Stimulated activated CD4-positive, alpha-beta T cell treated with anti-CD3 and anti-CD28 coated beads, TNF-alpha, amount 100 ng/mL, for 4 hours (primary cell): ENCODE measurements at regions not wholly inside any gene's neighbourhood (a gene's known extent, or its start where the extent isn't known, plus 50 kb on each side); places are given as distances from the start of the nearest gene placed in this dataset.
"Not testable (repeated sequence)": the region's sequence is repeated elsewhere in the genome, so short reads cannot be mapped to it uniquely, and the experiment has no call there.

Source experiments
- DNase-seq, 3 experiments: peaks; one replicate each; pipeline ENCODE4 v3.0.0-alpha.2; 2020; ENCODE audit warnings: low read depth in 3 of 3

GRCh38 chr12:67039995-67040860 lies 228.9 kb upstream of the CAND1 start:
- DNase-seq = no peak

DNA sequence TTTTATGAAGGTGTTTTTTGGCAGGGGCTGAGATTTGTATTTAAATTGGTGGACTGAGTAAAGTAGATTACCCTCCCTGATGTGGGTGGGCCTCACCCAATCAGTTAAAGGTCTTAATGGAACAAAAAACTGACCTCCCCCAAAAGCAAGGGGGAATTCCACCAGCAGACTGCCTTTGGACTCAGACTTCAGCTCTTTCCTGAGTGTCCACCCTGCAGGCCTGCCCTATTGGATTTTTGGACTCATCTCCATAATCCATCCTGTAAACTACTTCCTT lies 228.4 kb upstream of the CAND1 start:
- DNase-seq = no peak

DNA sequence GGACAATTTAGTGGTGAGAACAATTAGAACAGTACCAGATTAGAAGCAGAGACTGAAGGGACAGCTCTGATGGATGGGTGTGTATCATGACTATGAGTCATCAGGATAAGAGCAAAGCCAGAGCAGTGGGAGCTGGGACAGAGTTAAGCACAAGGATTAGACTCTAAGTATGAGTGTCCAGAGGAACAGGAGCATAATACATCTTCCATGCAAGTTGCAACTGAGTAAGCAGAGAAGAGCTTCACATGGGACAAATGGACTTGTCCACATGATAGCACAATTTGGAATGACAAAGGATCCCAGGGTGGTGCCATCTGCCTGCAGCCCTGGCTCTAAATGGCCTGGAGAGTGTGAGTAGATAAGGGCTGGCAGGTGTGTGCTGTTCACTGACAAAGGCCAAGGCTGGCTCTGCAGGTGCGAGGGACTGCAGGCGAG lies 226.4 kb upstream of the CAND1 start:
- no peak for DNase-seq

- DNase-seq = no peak
These were observed 225.4 kb upstream of the CAND1 start for GRCh38 chr12:67043771-67044170.

GRCh38 chr12:67045650-67046049 lies 223.5 kb upstream of the CAND1 start:
- no peak for DNase-seq

GRCh38 chr12:67046062-67046461 lies 223.1 kb upstream of the CAND1 start:
- DNase-seq = no peak

- DNase-seq = no peak
These were observed 221.5 kb upstream of the CAND1 start for GRCh38 chr12:67047634-67048033.

- no peak for DNase-seq
These were observed 220.8 kb upstream of the CAND1 start for GRCh38 chr12:67048371-67048770.

GRCh38 chr12:67049199-67049598 lies 220.0 kb upstream of the CAND1 start:
- DNase-seq = not testable (repeated sequence)

DNA sequence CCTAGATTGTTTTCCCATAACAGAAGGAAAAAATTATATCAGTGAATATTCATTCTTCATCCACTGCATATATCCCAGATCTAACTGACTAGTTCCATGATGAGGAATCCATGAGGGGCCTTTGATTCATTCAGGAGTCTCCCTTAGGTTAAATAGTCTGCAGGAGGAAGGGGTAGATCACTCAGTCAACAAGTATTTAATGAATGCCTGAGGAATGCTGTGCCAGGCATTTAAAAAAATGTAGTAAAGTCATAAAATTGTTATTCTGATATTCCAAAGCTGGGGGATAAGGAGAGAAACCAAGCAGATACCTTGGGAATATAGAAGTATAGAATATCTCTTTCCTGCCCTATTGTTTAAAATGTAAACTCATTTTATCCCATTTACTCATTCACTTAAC lies 216.2 kb upstream of the CAND1 start:
- no peak for DNase-seq

DNA sequence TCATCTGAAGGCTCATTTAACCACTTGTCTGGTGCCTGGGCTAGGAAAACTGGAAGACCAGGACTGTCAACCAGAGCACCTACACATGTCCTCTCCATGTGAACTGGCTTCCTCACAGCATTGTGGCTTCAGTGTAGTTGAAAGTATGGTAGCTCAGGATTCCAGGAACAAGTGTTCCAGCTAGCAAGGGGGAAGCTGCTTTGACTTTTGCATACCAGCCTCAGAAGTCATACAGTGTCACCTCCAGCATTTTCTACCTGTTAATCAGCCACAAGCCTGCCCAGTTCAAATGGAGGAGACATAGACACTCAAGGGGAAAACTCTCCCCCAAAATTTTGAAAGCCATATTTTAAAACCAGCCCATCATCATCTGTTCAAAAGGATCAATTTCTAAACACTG lies 212.8 kb upstream of the CAND1 start:
- no peak for DNase-seq

DNA sequence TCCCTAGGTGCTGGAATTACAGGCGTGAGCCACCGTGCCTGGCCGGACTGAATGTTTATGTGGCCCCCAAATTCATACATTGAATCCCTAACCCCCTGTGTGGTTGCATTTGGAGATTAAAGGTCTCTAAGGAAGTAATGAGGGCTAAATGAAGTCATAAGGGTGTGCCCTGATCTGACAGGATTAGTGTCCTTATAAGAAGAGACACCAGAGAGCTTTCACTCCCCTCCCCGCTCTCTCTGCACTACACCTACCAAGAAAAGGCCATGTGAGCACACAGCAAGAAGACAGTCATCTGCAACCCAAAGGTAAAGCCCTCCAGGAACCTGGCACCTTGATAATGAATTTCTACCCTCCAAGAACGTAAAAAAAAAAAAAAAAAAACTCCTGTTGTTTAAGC lies 212.1 kb upstream of the CAND1 start:
- no peak for DNase-seq

- no peak for DNase-seq
These were observed 207.0 kb upstream of the CAND1 start for GRCh38 chr12:67062193-67062592.

GRCh38 chr12:67067453-67068203 lies 201.5 kb upstream of the CAND1 start:
- no peak for DNase-seq

GRCh38 chr12:67068204-67068731 lies 200.9 kb upstream of the CAND1 start:
- DNase-seq = peak in 1 of 3 experiments; percentile 23

GRCh38 chr12:67068761-67069450 lies 200.3 kb upstream of the CAND1 start:
- peak; percentile 9 to 31 (median 27) for DNase-seq

GRCh38 chr12:67069451-67070306 lies 199.5 kb upstream of the CAND1 start:
- peak; percentile 16 to 30 (median 24) for DNase-seq

- DNase-seq = no peak
These were observed 198.9 kb upstream of the CAND1 start for GRCh38 chr12:67070307-67070600.

DNA sequence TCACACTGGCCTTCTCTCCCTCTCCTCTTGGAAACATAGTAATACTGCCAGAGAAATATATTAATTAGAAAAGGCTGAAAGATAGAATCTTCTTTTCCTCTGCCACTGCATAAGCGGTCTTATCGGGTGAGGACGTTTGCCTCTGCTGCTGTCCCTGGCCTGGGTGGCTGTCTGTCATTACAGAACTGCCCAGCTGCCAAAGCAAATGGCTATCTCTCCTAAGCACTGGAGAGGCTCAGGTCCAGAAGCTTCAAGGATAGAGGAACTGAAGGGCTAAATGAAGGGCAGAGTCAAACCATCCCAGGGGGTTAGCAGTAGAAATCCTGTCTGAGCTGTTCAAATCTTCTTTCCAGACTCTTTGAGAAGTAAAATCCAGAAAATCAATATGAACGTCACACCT lies 198.6 kb upstream of the CAND1 start:
- no peak for DNase-seq

- DNase-seq = not testable (repeated sequence)
These were observed 196.9 kb upstream of the CAND1 start for GRCh38 chr12:67072281-67072680.

- DNase-seq = no peak
These were observed 195.8 kb upstream of the CAND1 start for GRCh38 chr12:67073336-67073735.

GRCh38 chr12:67074072-67074471 lies 195.1 kb upstream of the CAND1 start:
- DNase-seq = no peak
